K562 (cell line): ENCODE measurements at regions not wholly inside any gene's neighbourhood (a gene's known extent, or its start where the extent isn't known, plus 50 kb on each side); places are given as distances from the start of the nearest gene placed in this dataset.

Experiments
- ATAC-seq: fragments of 200-7000 bp; cut with Tn5 transposase; 3 replicates; pipeline ENCODE4 v1.9.1; 2020; ENCODE audit warnings: moderate library complexity
- BruUV-seq: library from RNA; stranded (reverse); fragments of 400-500 nt; replicated peaks from 2 replicates; lab custom pipeline; 2021; lab: Mats Ljungman, UMichigan
- CTCF ChIA-PET: fragments of 300-600 bp; formaldehyde crosslinking; extraction: SDS; loops from one replicate; lab custom pipeline; 2021; ENCODE audit warnings: low intra/inter-chr PET ratio; lab: Yijun Ruan, JAX
- POLR2A ChIA-PET: fragments of 300-600, 350-650 bp; sonication (Branson Sonifier 250); formaldehyde crosslinking; extraction: SDS; loops from one replicate; lab custom pipeline; 2021; ENCODE audit warnings: antibody characterized with exemption, inconsistent platforms; lab: Yijun Ruan, JAX
- DNase-seq, 4 experiments: peaks; one replicate each; pipeline versions ENCODE4 v3.0.0 to v3.0.0-alpha.2; 2011 to 2018; ENCODE audit warnings: low spot score in 3 of 4, mixed read lengths in 3 of 4; ENCODE audit errors: extremely low read depth in 1 of 4
- FAIRE-seq: peaks from 2 replicates; lab custom pipeline; 2011; peaks lifted over from hg19 to GRCh38; lab: Jason Lieb, UNC
- H2AFZ ChIP-seq: 2 replicates; pipeline ENCODE4 v1.6.0; 2011; ENCODE audit warnings: low read depth, low read length, control low read depth, inconsistent platforms
- H3K27ac ChIP-seq: fragments of 200-600 bp; 3 replicates; pipeline ENCODE4 v1.8.0; 2011; ENCODE audit warnings: low read depth, mild to moderate bottlenecking, control low read depth, inconsistent platforms, low read length, moderate library complexity, mixed read lengths; ENCODE audit errors: extremely low read depth
- H3K27me3 ChIP-seq, 2 experiments: fragments of 300-600 bp in 1 of 2; 2 replicates in 1 of 2; 3 replicates in 1 of 2; pipeline versions ENCODE4 v1.6.0 to v1.8.0; 2011; ENCODE audit warnings: inconsistent platforms in 2 of 2, low read length in 2 of 2, mild to moderate bottlenecking in 1 of 2, mixed read lengths in 1 of 2, moderate library complexity in 1 of 2; ENCODE audit not compliant: control insufficient read depth in 2 of 2, insufficient read depth in 2 of 2
- H3K36me3 ChIP-seq: fragments of 300-600 bp; 3 replicates; pipeline ENCODE4 v1.8.0; 2011; ENCODE audit warnings: mild to moderate bottlenecking, low read length, inconsistent platforms; ENCODE audit not compliant: control insufficient read depth, insufficient read depth
- H3K4me1 ChIP-seq, 2 experiments: fragments of 200-600 bp in 1 of 2; replicated peaks in 1 of 2; 2 replicates in 1 of 2; 3 replicates in 1 of 2; pipeline versions ENCODE4 v1.5.1 to v1.8.0; 2011; ENCODE audit warnings: inconsistent platforms in 2 of 2, low read length in 2 of 2, mild to moderate bottlenecking in 1 of 2, mixed read lengths in 1 of 2, moderate library complexity in 1 of 2; ENCODE audit not compliant: control insufficient read depth in 2 of 2, insufficient read depth in 2 of 2
- H3K4me2 ChIP-seq: 2 replicates; pipeline ENCODE4 v1.6.1; 2011; ENCODE audit warnings: low read length, control low read depth, inconsistent platforms, mixed read lengths; ENCODE audit not compliant: insufficient read depth
- H3K4me3 ChIP-seq: fragments of 200-600 bp; sonication (generic), shearing (Covaris generic); 2 replicates; pipeline ENCODE4 v1.5.1; 2016; ENCODE audit warnings: control low read depth, inconsistent platforms
- H3K79me2 ChIP-seq: fragments of 200-600 bp; 3 replicates; pipeline ENCODE4 v1.8.0; 2011; ENCODE audit warnings: low read length, inconsistent platforms; ENCODE audit not compliant: control insufficient read depth, insufficient read depth
- H3K9ac ChIP-seq, 2 experiments: 2 replicates each; pipeline versions ENCODE4 v1.6.0 to v1.6.1; 2011; ENCODE audit warnings: low read depth in 2 of 2, low read length in 2 of 2, control low read depth in 1 of 2, inconsistent platforms in 1 of 2, mild to moderate bottlenecking in 1 of 2, mixed read lengths in 1 of 2; ENCODE audit not compliant: insufficient read depth in 1 of 2
- H3K9me1 ChIP-seq: one replicate; pipeline ENCODE4 v1.6.0; 2011; ENCODE audit warnings: inconsistent platforms, mild to moderate bottlenecking, low read length, moderate library complexity; ENCODE audit not compliant: control insufficient read depth, insufficient read depth
- H3K9me3 ChIP-seq: replicated peaks from 2 replicates; pipeline ENCODE4 v1.5.1; 2011; ENCODE audit warnings: low read depth, low read length, inconsistent platforms; ENCODE audit not compliant: control insufficient read depth, insufficient read depth
- H4K20me1 ChIP-seq: replicated peaks from 2 replicates; pipeline ENCODE4 v1.6.1; 2011; ENCODE audit warnings: low read length, inconsistent platforms, mixed read lengths; ENCODE audit not compliant: control insufficient read depth, insufficient read depth
- CBFA2T3 ChIP-seq: fragments of 450-650 bp; IDR thresholded peaks from 2 replicates; pipeline ENCODE4 v1.6.1; 2017
- FOXK1 ChIP-seq: sonication (generic); formaldehyde crosslinking; IDR thresholded peaks from 2 replicates; pipeline ENCODE4 v1.8.0; 2022; ENCODE audit warnings: missing genetic modification reagents, mild to moderate bottlenecking, borderline replicate concordance
- HES1 ChIP-seq: fragments of 450-650 bp; IDR thresholded peaks from 2 replicates; pipeline ENCODE4 v1.6.1; 2016; ENCODE audit warnings: low read depth, mild to moderate bottlenecking, moderate library complexity
- HMG20A ChIP-seq: fragments of 450-650 bp; formaldehyde crosslinking; conservative IDR thresholded peaks from 2 replicates; pipeline ENCODE4 v1.4.0; 2020; ENCODE audit warnings: mild to moderate bottlenecking, mixed read lengths
- KDM5B ChIP-seq: fragments of 200-600 bp; sonication (generic); IDR thresholded peaks from 2 replicates; pipeline ENCODE4 v1.6.1; 2012; ENCODE audit warnings: low read depth, mild to moderate bottlenecking, moderate library complexity, low read length, control low read depth, inconsistent platforms; ENCODE audit not compliant: insufficient replicate concordance
- NEUROD1 ChIP-seq: fragments of 150-350 bp; IDR thresholded peaks from 2 replicates; pipeline ENCODE4 v1.6.1; 2014; ENCODE audit warnings: borderline replicate concordance, low read length, low read depth; ENCODE audit not compliant: partially characterized antibody
- NR2C2 ChIP-seq, 2 experiments: fragments of 200-800 bp in 1 of 2; sonication (Bioruptor generic) in 1 of 2; sonication (generic) in 1 of 2; formaldehyde crosslinking in 1 of 2; IDR thresholded peaks; 2 replicates each; pipeline versions ENCODE4 v1.6.1 to v1.8.0; 2016 to 2022; ENCODE audit warnings: mild to moderate bottlenecking in 1 of 2, missing compliant biosample characterization in 1 of 2, missing genetic modification characterization in 1 of 2, missing genetic modification reagents in 1 of 2
- OTX1 ChIP-seq: fragments of 450-650 bp; formaldehyde crosslinking; IDR thresholded peaks from 2 replicates; pipeline ENCODE4 v1.4.0; 2022; ENCODE audit warnings: mild to moderate bottlenecking
- ZNF282 ChIP-seq: sonication (generic); formaldehyde crosslinking; IDR thresholded peaks from 2 replicates; pipeline ENCODE4 v1.8.1; 2023; ENCODE audit warnings: missing genetic modification reagents
- ZNF57 ChIP-seq: fragments of 450-650 bp; formaldehyde crosslinking; IDR thresholded peaks from 2 replicates; pipeline ENCODE4 v1.4.0; 2020; ENCODE audit warnings: mild to moderate bottlenecking, moderate library complexity
- ZNF785 ChIP-seq: fragments of 250-450 bp; sonication (Bioruptor Pico); IDR thresholded peaks from 2 replicates; pipeline ENCODE4 v1.4.0; 2020; ENCODE audit warnings: mild to moderate bottlenecking
- WGBS: fragments of 100-300 bp; shearing (Covaris generic); methylation state at CpG from one replicate; pipeline ENCODE4 v1.1.6; 2016; ENCODE audit warnings: low coverage, mixed read lengths; ENCODE audit not compliant: insufficient coverage; ENCODE audit errors: missing lambda C conversion rate; 5-methylcytosine and 5-hydroxymethylcytosine counted together
- in situ Hi-C: fragments of 300-500 bp; cut with MboI; formaldehyde crosslinking; loops from 4 replicates; pipeline ENCODE4 v1.15.0; 2018; ENCODE audit warnings: inconsistent platforms, mixed read lengths
- intact Hi-C: fragments of 100-400 bp; cut with micrococcal nuclease; formaldehyde crosslinking; loops from 2 replicates; pipeline ENCODE4 v1.14.2; 2022
- TF ChIP-seq, protein P1 (sequence below): sonication (generic); formaldehyde crosslinking; IDR thresholded peaks from 2 replicates; pipeline ENCODE4 v1.8.1; 2023; ENCODE audit warnings: mild to moderate bottlenecking, missing genetic modification reagents
- TF ChIP-seq, protein P2 (sequence below): sonication (generic); IDR thresholded peaks from 2 replicates; pipeline ENCODE4 v1.6.1; 2016
- TF ChIP-seq, protein P3 (sequence below): fragments of 150-350 bp; conservative IDR thresholded peaks from 2 replicates; pipeline ENCODE4 v1.6.1; 2014; ENCODE audit warnings: low read length
- TF ChIP-seq, protein P4 (sequence below): sonication (generic); formaldehyde crosslinking; IDR thresholded peaks from 2 replicates; pipeline ENCODE4 v1.8.1; 2023; ENCODE audit warnings: mild to moderate bottlenecking, missing genetic modification reagents

DNA sequence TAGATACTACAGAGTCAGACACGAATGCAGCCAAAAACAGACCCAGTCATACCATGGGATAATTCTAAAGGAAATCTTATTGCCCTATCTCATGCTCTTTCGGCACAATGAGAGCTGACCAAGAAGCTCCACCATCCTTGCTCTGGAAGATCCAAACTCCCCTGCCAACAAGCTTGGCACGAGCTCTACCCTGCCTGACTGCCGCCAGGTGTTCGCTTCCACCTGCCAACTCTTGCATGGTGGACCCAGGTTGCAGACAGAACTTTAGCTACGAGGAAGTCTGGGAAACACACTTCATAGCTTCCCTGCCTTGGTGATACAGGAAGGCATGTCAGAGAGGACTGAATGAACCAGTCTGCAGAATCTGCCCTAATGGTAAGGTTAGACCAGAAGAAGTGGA, 355.0 kb downstream of the DRD1 start:
- ATAC-seq: no peak
- CTCF ChIA-PET: no interaction called here
- in situ Hi-C loops: no loop called here
- TF ChIP-seq ZNF282 (CRISPR knock-in tag) (no peak), CBFA2T3 (no peak), NEUROD1 (no peak), ZNF57 (no peak), FOXK1 (CRISPR knock-in tag) (no peak), KDM5B (no peak), NR2C2 (CRISPR knock-in tag; IDR thresholded peaks at IDR 0.05) (no peak), NR2C2 (tag; IDR thresholded peaks at IDR 0.05) (no peak), OTX1 (no peak), HMG20A (no peak), ZNF785 (no peak), HES1 (no peak)
- TF ChIP-seq, protein P1, sequence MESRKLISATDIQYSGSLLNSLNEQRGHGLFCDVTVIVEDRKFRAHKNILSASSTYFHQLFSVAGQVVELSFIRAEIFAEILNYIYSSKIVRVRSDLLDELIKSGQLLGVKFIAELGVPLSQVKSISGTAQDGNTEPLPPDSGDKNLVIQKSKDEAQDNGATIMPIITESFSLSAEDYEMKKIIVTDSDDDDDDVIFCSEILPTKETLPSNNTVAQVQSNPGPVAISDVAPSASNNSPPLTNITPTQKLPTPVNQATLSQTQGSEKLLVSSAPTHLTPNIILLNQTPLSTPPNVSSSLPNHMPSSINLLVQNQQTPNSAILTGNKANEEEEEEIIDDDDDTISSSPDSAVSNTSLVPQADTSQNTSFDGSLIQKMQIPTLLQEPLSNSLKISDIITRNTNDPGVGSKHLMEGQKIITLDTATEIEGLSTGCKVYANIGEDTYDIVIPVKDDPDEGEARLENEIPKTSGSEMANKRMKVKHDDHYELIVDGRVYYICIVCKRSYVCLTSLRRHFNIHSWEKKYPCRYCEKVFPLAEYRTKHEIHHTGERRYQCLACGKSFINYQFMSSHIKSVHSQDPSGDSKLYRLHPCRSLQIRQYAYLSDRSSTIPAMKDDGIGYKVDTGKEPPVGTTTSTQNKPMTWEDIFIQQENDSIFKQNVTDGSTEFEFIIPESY (CRISPR knock-in tag): no peak
- TF ChIP-seq, protein P2, sequence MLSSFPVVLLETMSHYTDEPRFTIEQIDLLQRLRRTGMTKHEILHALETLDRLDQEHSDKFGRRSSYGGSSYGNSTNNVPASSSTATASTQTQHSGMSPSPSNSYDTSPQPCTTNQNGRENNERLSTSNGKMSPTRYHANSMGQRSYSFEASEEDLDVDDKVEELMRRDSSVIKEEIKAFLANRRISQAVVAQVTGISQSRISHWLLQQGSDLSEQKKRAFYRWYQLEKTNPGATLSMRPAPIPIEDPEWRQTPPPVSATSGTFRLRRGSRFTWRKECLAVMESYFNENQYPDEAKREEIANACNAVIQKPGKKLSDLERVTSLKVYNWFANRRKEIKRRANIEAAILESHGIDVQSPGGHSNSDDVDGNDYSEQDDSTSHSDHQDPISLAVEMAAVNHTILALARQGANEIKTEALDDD: no peak
- TF ChIP-seq, protein P3, sequence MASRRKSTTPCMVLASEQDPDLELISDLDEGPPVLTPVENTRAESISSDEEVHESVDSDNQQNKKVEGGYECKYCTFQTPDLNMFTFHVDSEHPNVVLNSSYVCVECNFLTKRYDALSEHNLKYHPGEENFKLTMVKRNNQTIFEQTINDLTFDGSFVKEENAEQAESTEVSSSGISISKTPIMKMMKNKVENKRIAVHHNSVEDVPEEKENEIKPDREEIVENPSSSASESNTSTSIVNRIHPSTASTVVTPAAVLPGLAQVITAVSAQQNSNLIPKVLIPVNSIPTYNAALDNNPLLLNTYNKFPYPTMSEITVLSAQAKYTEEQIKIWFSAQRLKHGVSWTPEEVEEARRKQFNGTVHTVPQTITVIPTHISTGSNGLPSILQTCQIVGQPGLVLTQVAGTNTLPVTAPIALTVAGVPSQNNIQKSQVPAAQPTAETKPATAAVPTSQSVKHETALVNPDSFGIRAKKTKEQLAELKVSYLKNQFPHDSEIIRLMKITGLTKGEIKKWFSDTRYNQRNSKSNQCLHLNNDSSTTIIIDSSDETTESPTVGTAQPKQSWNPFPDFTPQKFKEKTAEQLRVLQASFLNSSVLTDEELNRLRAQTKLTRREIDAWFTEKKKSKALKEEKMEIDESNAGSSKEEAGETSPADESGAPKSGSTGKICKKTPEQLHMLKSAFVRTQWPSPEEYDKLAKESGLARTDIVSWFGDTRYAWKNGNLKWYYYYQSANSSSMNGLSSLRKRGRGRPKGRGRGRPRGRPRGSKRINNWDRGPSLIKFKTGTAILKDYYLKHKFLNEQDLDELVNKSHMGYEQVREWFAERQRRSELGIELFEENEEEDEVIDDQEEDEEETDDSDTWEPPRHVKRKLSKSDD: no peak
- TF ChIP-seq, protein P4, sequence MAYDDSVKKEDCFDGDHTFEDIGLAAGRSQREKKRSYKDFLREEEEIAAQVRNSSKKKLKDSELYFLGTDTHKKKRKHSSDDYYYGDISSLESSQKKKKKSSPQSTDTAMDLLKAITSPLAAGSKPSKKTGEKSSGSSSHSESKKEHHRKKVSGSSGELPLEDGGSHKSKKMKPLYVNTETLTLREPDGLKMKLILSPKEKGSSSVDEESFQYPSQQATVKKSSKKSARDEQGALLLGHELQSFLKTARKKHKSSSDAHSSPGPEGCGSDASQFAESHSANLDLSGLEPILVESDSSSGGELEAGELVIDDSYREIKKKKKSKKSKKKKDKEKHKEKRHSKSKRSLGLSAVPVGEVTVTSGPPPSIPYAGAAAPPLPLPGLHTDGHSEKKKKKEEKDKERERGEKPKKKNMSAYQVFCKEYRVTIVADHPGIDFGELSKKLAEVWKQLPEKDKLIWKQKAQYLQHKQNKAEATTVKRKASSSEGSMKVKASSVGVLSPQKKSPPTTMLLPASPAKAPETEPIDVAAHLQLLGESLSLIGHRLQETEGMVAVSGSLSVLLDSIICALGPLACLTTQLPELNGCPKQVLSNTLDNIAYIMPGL (CRISPR knock-in tag): no peak

More for the DNA sequence above, 355.0 kb downstream of the DRD1 start:
- Histone ChIP-seq H2AFZ (no peak overlapping the region), H3K4me2 (no peak overlapping the region), H3K27me3 (no peaks in the 10 kb centered on the region; a peak in 1 of 5 replicates), H3K9ac (no peak overlapping the region), H3K4me3 (no peak overlapping the region), H3K4me1 (no peaks in the 10 kb centered on the region; a peak in 1 of 5 replicates), H3K79me2 (no peaks in the 10 kb centered on the region), H3K36me3 (no peaks in the 10 kb centered on the region), H3K9me3 (no peaks in the 10 kb centered on the region), H3K27ac (no peak overlapping the region), H3K9me1 (no peaks in the 10 kb centered on the region), H4K20me1 (no peaks in the 10 kb centered on the region; the same call in 1 of the 2 replicates)
- POLR2A ChIA-PET: interaction anchor here (0.6 kb wide), 1 partner anchor 155 kb away, joined by 3 read pairs; no protein-coding TSS in a partner anchor
- FAIRE-seq: no peak
- WGBS: 2% methylated on average over 6 of the region's 6 CpGs
- DNase-seq: no peak
- no TSS peak for BruUV-seq
- intact Hi-C loops: no loop called here
